Astrocyte (in vitro differentiated cells and primary cell): ENCODE measurements at regions not wholly inside any gene's neighbourhood (a gene's known extent, or its start where the extent isn't known, plus 50 kb on each side); places are given as distances from the start of the nearest gene placed in this dataset.
A peak's percentile ranks its signal among the peaks of the same experiment; 100 is the strongest.

Experiments used
- DNase-seq: peaks from one replicate; pipeline ENCODE4 v3.0.0-alpha.2; 2010; ENCODE audit warnings: low read depth
- FAIRE-seq: peaks from 2 replicates; lab custom pipeline; 2011; peaks lifted over from hg19 to GRCh38; lab: Jason Lieb, UNC
- H2AFZ ChIP-seq: 2 replicates; pipeline ENCODE4 v1.6.0; 2012; ENCODE audit warnings: low read depth, low read length, inconsistent platforms
- H3K27ac ChIP-seq: 2 replicates; pipeline ENCODE4 v1.5.1; 2011; ENCODE audit warnings: low read depth, low read length, inconsistent platforms
- H3K27me3 ChIP-seq: 2 replicates; pipeline ENCODE4 v1.6.0; 2011; ENCODE audit warnings: low read length, inconsistent platforms; ENCODE audit not compliant: insufficient read depth
- H3K36me3 ChIP-seq: 2 replicates; pipeline ENCODE4 v1.5.1; 2011; ENCODE audit warnings: low read length, inconsistent platforms; ENCODE audit not compliant: insufficient read depth
- H3K4me1 ChIP-seq: 2 replicates; pipeline ENCODE4 v1.5.1; 2011; ENCODE audit warnings: low read length, inconsistent platforms; ENCODE audit not compliant: insufficient read depth
- H3K4me2 ChIP-seq: 2 replicates; pipeline ENCODE4 v1.6.0; 2012; ENCODE audit warnings: low read length, inconsistent platforms
- H3K4me3 ChIP-seq: 2 replicates; pipeline ENCODE4 v1.5.1; 2011; ENCODE audit warnings: low read depth, mild to moderate bottlenecking, low read length, inconsistent platforms; ENCODE audit not compliant: insufficient read depth
- H3K79me2 ChIP-seq: 2 replicates; pipeline ENCODE4 v1.6.0; 2012; ENCODE audit warnings: mild to moderate bottlenecking, low read length, inconsistent platforms; ENCODE audit not compliant: insufficient read depth
- H3K9ac ChIP-seq: 2 replicates; pipeline ENCODE4 v1.6.0; 2012; ENCODE audit warnings: mild to moderate bottlenecking, low read length, inconsistent platforms
- H3K9me3 ChIP-seq: 2 replicates; pipeline ENCODE4 v1.5.1; 2012; ENCODE audit warnings: low read depth, mild to moderate bottlenecking, low read length, inconsistent platforms; ENCODE audit not compliant: insufficient read depth
- H4K20me1 ChIP-seq: 2 replicates; pipeline ENCODE4 v1.6.0; 2012; ENCODE audit warnings: low read length, inconsistent platforms; ENCODE audit not compliant: insufficient read depth
- H3K27ac Mint-ChIP-seq: one replicate; pipeline ENCODE4 v1.8.0; 2021; ENCODE audit warnings: mild to moderate bottlenecking, mixed read lengths; ENCODE audit not compliant: unreplicated experiment
- H3K27me3 Mint-ChIP-seq: one replicate; pipeline ENCODE4 v1.8.0; 2021; ENCODE audit warnings: low read depth, mixed read lengths; ENCODE audit not compliant: unreplicated experiment
- H3K36me3 Mint-ChIP-seq: one replicate; pipeline ENCODE4 v1.8.0; 2021; ENCODE audit warnings: low read depth, mixed read lengths; ENCODE audit not compliant: unreplicated experiment
- H3K4me1 Mint-ChIP-seq: one replicate; pipeline ENCODE4 v1.8.0; 2021; ENCODE audit warnings: low read depth, mixed read lengths; ENCODE audit not compliant: unreplicated experiment
- H3K4me3 Mint-ChIP-seq: one replicate; pipeline ENCODE4 v1.8.0; 2021; ENCODE audit warnings: mild to moderate bottlenecking, moderate library complexity, mixed read lengths; ENCODE audit not compliant: unreplicated experiment
- H3K9me3 Mint-ChIP-seq: one replicate; pipeline ENCODE4 v1.8.0; 2021; ENCODE audit warnings: mild to moderate bottlenecking, mixed read lengths; ENCODE audit not compliant: unreplicated experiment
- CTCF ChIP-seq: IDR thresholded peaks from 2 replicates; pipeline ENCODE4 v1.5.1; 2011; ENCODE audit warnings: low read depth, mild to moderate bottlenecking, inconsistent platforms, low read length, moderate library complexity; ENCODE audit not compliant: insufficient read depth
- EZH2 ChIP-seq: IDR thresholded peaks from 2 replicates; pipeline ENCODE4 v1.6.1; 2012; ENCODE audit warnings: mild to moderate bottlenecking, low read length, inconsistent platforms; ENCODE audit not compliant: insufficient read depth

GRCh38 chr4:26065833-26066232, 151.8 kb downstream of the SMIM20 start:
- no peak overlapping the region for H3K27ac ChIP-seq
- H2AFZ ChIP-seq = no peak overlapping the region
- no peak for FAIRE-seq

GRCh38 chr4:26067035-26067434, 153.0 kb downstream of the SMIM20 start:
- FAIRE-seq (no peak), DNase-seq (no peak)
- no peaks in the 10 kb centered on the region for H3K79me2 ChIP-seq
- TF ChIP-seq CTCF (no peak), EZH2 (no peak)
- no peak overlapping the region for H3K4me2 ChIP-seq
- no peak overlapping the region for H2AFZ ChIP-seq
- H4K20me1 ChIP-seq = no peaks in the 10 kb centered on the region
- peaks cover 3% of the 10 kb centered on the region for H3K27me3 ChIP-seq
- no peaks in the 10 kb centered on the region for H3K4me1 ChIP-seq
- peaks cover 5% of the 10 kb centered on the region for H3K9me3 Mint-ChIP-seq
- no peak overlapping the region for H3K4me3 ChIP-seq
- H3K27me3 Mint-ChIP-seq = peaks cover 16% of the 10 kb centered on the region
- H3K9me3 ChIP-seq = no peaks in the 10 kb centered on the region
- H3K27ac ChIP-seq = no peak overlapping the region
- no peaks in the 10 kb centered on the region for H3K36me3 Mint-ChIP-seq
- no peaks in the 10 kb centered on the region for H3K36me3 ChIP-seq
- H3K4me3 Mint-ChIP-seq = no peak overlapping the region
- H3K4me1 Mint-ChIP-seq = no peaks in the 10 kb centered on the region
- no peak overlapping the region for H3K27ac Mint-ChIP-seq
- H3K9ac ChIP-seq = no peak overlapping the region

More at GRCh38 chr4:26065833-26066232, 151.8 kb downstream of the SMIM20 start:
- Mint-ChIP-seq H3K4me3 (no peak overlapping the region), H3K36me3 (no peaks in the 10 kb centered on the region), H3K9me3 (peaks cover 3% of the 10 kb centered on the region), H3K27ac (no peak overlapping the region), H3K27me3 (peaks cover 16% of the 10 kb centered on the region), H3K4me1 (no peaks in the 10 kb centered on the region)
- Histone ChIP-seq H3K79me2 (no peaks in the 10 kb centered on the region), H3K4me1 (no peaks in the 10 kb centered on the region), H3K27me3 (peaks cover 3% of the 10 kb centered on the region), H4K20me1 (no peaks in the 10 kb centered on the region), H3K9me3 (no peaks in the 10 kb centered on the region), H3K4me3 (no peak overlapping the region), H3K9ac (no peak overlapping the region), H3K4me2 (no peak overlapping the region), H3K36me3 (no peaks in the 10 kb centered on the region)
- DNase-seq = no peak
- TF ChIP-seq CTCF (no peak), EZH2 (no peak)

GRCh38 chr4:26069218-26069617, 155.2 kb downstream of the SMIM20 start:
- no peak overlapping the region for H3K4me3 Mint-ChIP-seq
- H3K36me3 Mint-ChIP-seq = no peaks in the 10 kb centered on the region
- Histone ChIP-seq H3K27ac (no peak overlapping the region), H3K4me1 (no peaks in the 10 kb centered on the region), H2AFZ (no peak overlapping the region), H3K4me3 (no peak overlapping the region), H3K9me3 (no peaks in the 10 kb centered on the region), H3K4me2 (no peak overlapping the region), H3K9ac (no peak overlapping the region), H4K20me1 (no peaks in the 10 kb centered on the region), H3K36me3 (no peaks in the 10 kb centered on the region), H3K27me3 (peaks cover 3% of the 10 kb centered on the region), H3K79me2 (no peaks in the 10 kb centered on the region)
- peaks cover 16% of the 10 kb centered on the region for H3K27me3 Mint-ChIP-seq
- H3K9me3 Mint-ChIP-seq = peaks cover 2% of the 10 kb centered on the region
- H3K4me1 Mint-ChIP-seq = no peaks in the 10 kb centered on the region
- peak; percentile 27 for DNase-seq
- no peak for FAIRE-seq
- peak; percentile 42 for TF ChIP-seq CTCF
- no peak for TF ChIP-seq EZH2
- H3K27ac Mint-ChIP-seq = no peak overlapping the region
